H9 (cell line): ENCODE measurements at regions not wholly inside any gene's neighbourhood (a gene's known extent, or its start where the extent isn't known, plus 50 kb on each side); places are given as distances from the start of the nearest gene placed in this dataset.
A peak's percentile ranks its signal among the peaks of the same experiment; 100 is the strongest.

Experiments
- DNase-seq: peaks from one replicate; pipeline ENCODE4 v3.0.0-alpha.2; 2017
- H2AFZ ChIP-seq: one replicate; pipeline ENCODE4 v1.6.1; 2013; ENCODE audit warnings: mild to moderate bottlenecking, low read length, control low read depth, moderate library complexity
- H2AK5ac ChIP-seq: 2 replicates; pipeline ENCODE4 v1.6.1; 2013; ENCODE audit warnings: low read length, control low read depth, mixed read lengths; ENCODE audit not compliant: insufficient read length
- H2BK120ac ChIP-seq: one replicate; pipeline ENCODE4 v1.6.1; 2013; ENCODE audit warnings: low read depth, mild to moderate bottlenecking, low read length, control low read depth, inconsistent platforms; ENCODE audit not compliant: poor library complexity, severe bottlenecking
- H2BK12ac ChIP-seq: 2 replicates; pipeline ENCODE4 v1.6.1; 2013; ENCODE audit warnings: low read length, control low read depth, mixed read lengths, low read depth; ENCODE audit not compliant: insufficient read length
- H2BK15ac ChIP-seq: 2 replicates; pipeline ENCODE4 v1.6.1; 2013; ENCODE audit warnings: low read depth, low read length, control low read depth
- H2BK20ac ChIP-seq: one replicate; pipeline ENCODE4 v1.6.1; 2013; ENCODE audit warnings: low read depth, mild to moderate bottlenecking, low read length, control low read depth, inconsistent platforms; ENCODE audit not compliant: poor library complexity, severe bottlenecking
- H2BK5ac ChIP-seq: 2 replicates; pipeline ENCODE4 v1.6.1; 2013; ENCODE audit warnings: low read length, control low read depth, mixed read lengths; ENCODE audit not compliant: insufficient read length
- H3K14ac ChIP-seq: 2 replicates; pipeline ENCODE4 v1.6.1; 2013; ENCODE audit warnings: low read length, control low read depth; ENCODE audit not compliant: insufficient read depth
- H3K18ac ChIP-seq: 2 replicates; pipeline ENCODE4 v1.6.1; 2013; ENCODE audit warnings: low read depth, mild to moderate bottlenecking, mixed read lengths, low read length, control low read depth; ENCODE audit not compliant: insufficient read length
- H3K23ac ChIP-seq: 2 replicates; pipeline ENCODE4 v1.6.1; 2013; ENCODE audit warnings: low read length, control low read depth, mixed read lengths, low read depth; ENCODE audit not compliant: insufficient read length
- H3K23me2 ChIP-seq: 2 replicates; pipeline ENCODE4 v1.6.1; 2013; ENCODE audit warnings: low read depth, mild to moderate bottlenecking, mixed read lengths, low read length, control low read depth; ENCODE audit not compliant: insufficient read length, poor library complexity, severe bottlenecking
- H3K27ac ChIP-seq: 2 replicates; pipeline ENCODE4 v1.5.1; 2013; ENCODE audit warnings: low read length, control low read depth, mixed read lengths, low read depth; ENCODE audit not compliant: insufficient read length
- H3K27me3 ChIP-seq: 2 replicates; pipeline ENCODE4 v1.6.1; 2013; ENCODE audit warnings: low read length, control low read depth, inconsistent platforms; ENCODE audit not compliant: insufficient read depth
- H3K4ac ChIP-seq: 2 replicates; pipeline ENCODE4 v1.6.1; 2013; ENCODE audit warnings: low read depth, mild to moderate bottlenecking, control low read depth, inconsistent platforms, low read length, moderate library complexity
- H3K4me1 ChIP-seq: 2 replicates; pipeline ENCODE4 v1.6.1; 2013; ENCODE audit warnings: low read length, control low read depth, inconsistent platforms; ENCODE audit not compliant: insufficient read depth
- H3K4me2 ChIP-seq: 2 replicates; pipeline ENCODE4 v1.6.1; 2013; ENCODE audit warnings: low read length, control low read depth, mixed read lengths; ENCODE audit not compliant: insufficient read length, insufficient read depth
- H3K56ac ChIP-seq: 2 replicates; pipeline ENCODE4 v1.6.1; 2013; ENCODE audit warnings: low read depth, mild to moderate bottlenecking, mixed read lengths, low read length, control low read depth; ENCODE audit not compliant: insufficient read length
- H3K79me1 ChIP-seq: 2 replicates; pipeline ENCODE4 v1.6.1; 2013; ENCODE audit warnings: low read depth, mild to moderate bottlenecking, moderate library complexity, low read length, control low read depth, inconsistent platforms; ENCODE audit not compliant: insufficient read depth, poor library complexity, severe bottlenecking
- H3K79me2 ChIP-seq: 2 replicates; pipeline ENCODE4 v1.6.1; 2013; ENCODE audit warnings: low read length, control low read depth, inconsistent platforms; ENCODE audit not compliant: insufficient read depth
- H3K9ac ChIP-seq: 2 replicates; pipeline ENCODE4 v1.6.1; 2013; ENCODE audit warnings: low read length, control low read depth, mixed read lengths; ENCODE audit not compliant: insufficient read length; ENCODE audit errors: extremely low read depth
- H3K9me3 ChIP-seq: one replicate; pipeline ENCODE4 v1.6.1; 2013; ENCODE audit warnings: low read depth, low read length, inconsistent platforms; ENCODE audit not compliant: control insufficient read depth
- H3T11ph ChIP-seq: one replicate; pipeline ENCODE4 v1.6.1; 2013; ENCODE audit warnings: mild to moderate bottlenecking, low read length, control low read depth, inconsistent platforms
- H4K20me1 ChIP-seq: one replicate; pipeline ENCODE4 v1.6.1; 2013; ENCODE audit not compliant: control insufficient read depth, insufficient read length, insufficient read depth
- H4K5ac ChIP-seq: 2 replicates; pipeline ENCODE4 v1.6.1; 2013; ENCODE audit warnings: low read depth, mild to moderate bottlenecking, mixed read lengths, low read length, control low read depth; ENCODE audit not compliant: insufficient read length
- H4K8ac ChIP-seq: replicated peaks from 2 replicates; pipeline ENCODE4 v1.6.1; 2013; ENCODE audit warnings: low read length, control low read depth, mixed read lengths, low read depth; ENCODE audit not compliant: insufficient read length
- H4K91ac ChIP-seq: 2 replicates; pipeline ENCODE4 v1.6.1; 2013; ENCODE audit warnings: low read depth, mild to moderate bottlenecking, moderate library complexity, mixed read lengths, low read length, control low read depth; ENCODE audit not compliant: insufficient read length
- H3K27ac Mint-ChIP-seq, 3 experiments: 2 replicates in 2 of 3; 3 replicates in 1 of 3; pipeline ENCODE4 v1.8.0; 2020 to 2021; ENCODE audit warnings: mixed read lengths in 3 of 3, mild to moderate bottlenecking in 1 of 3, moderate library complexity in 1 of 3
- H3K27me3 Mint-ChIP-seq: 2 replicates; pipeline ENCODE4 v1.8.0; 2021; ENCODE audit warnings: low read depth, mild to moderate bottlenecking, moderate library complexity, mixed read lengths
- H3K36me3 Mint-ChIP-seq, 3 experiments: 2 replicates in 2 of 3; 3 replicates in 1 of 3; pipeline ENCODE4 v1.8.0; 2020 to 2021; ENCODE audit warnings: low read depth in 3 of 3, mixed read lengths in 3 of 3; ENCODE audit not compliant: insufficient read depth in 1 of 3
- H3K4me1 Mint-ChIP-seq, 2 experiments: 2 replicates each; pipeline ENCODE4 v1.8.0; 2020; ENCODE audit warnings: mixed read lengths in 2 of 2
- H3K4me3 Mint-ChIP-seq, 2 experiments: 2 replicates in 1 of 2; 3 replicates in 1 of 2; pipeline ENCODE4 v1.8.0; 2020 to 2021; ENCODE audit warnings: mild to moderate bottlenecking in 2 of 2, mixed read lengths in 2 of 2, moderate library complexity in 1 of 2
- H3K9me3 Mint-ChIP-seq, 2 experiments: 2 replicates in 1 of 2; 3 replicates in 1 of 2; pipeline ENCODE4 v1.8.0; 2020; ENCODE audit warnings: mild to moderate bottlenecking in 2 of 2, mixed read lengths in 2 of 2, moderate library complexity in 1 of 2
- WGBS: extraction: QIAGEN DNeasy Blood & Tissue Kit; methylation state at CpG from one replicate; pipeline ENCODE4 v1.1.7; 2013; ENCODE audit warnings: missing lambda C conversion rate, low lambda C conversion rate, mixed read lengths; ENCODE audit not compliant: insufficient read length; ENCODE audit errors: extremely low coverage; 5-methylcytosine and 5-hydroxymethylcytosine counted together
- TF ChIP-seq, protein P1 (sequence below): fragments of 200-600 bp; sonication (generic); conservative IDR thresholded peaks from 3 replicates; pipeline ENCODE4 v1.8.0; 2021; ENCODE audit warnings: antibody characterized with exemption, mild to moderate bottlenecking

- H3K18ac ChIP-seq = no peak overlapping the region
- no peaks in the 10 kb centered on the region for H3K79me1 ChIP-seq
- H3K27ac ChIP-seq = no peak overlapping the region
- no peaks in the 10 kb centered on the region for H3K9me3 ChIP-seq
- no peak for DNase-seq
- no peak overlapping the region for H4K8ac ChIP-seq
- no peak overlapping the region for H4K91ac ChIP-seq
- no peak overlapping the region for H3K9ac ChIP-seq
- H4K5ac ChIP-seq = no peak overlapping the region
- Mint-ChIP-seq H3K4me3 (peak overlapping the region; percentile 38 to 74), H3K4me1 (peaks cover 0 to 5% of the 10 kb centered on the region in 2 experiments; a peak in 2 of 4 replicates), H3K9me3 (peaks cover 7 to 8% of the 10 kb centered on the region in 2 experiments), H3K36me3 (no peaks in the 10 kb centered on the region), H3K27me3 (peaks cover 75% of the 10 kb centered on the region), H3K27ac (no peak overlapping the region)
- TF ChIP-seq, protein P1, sequence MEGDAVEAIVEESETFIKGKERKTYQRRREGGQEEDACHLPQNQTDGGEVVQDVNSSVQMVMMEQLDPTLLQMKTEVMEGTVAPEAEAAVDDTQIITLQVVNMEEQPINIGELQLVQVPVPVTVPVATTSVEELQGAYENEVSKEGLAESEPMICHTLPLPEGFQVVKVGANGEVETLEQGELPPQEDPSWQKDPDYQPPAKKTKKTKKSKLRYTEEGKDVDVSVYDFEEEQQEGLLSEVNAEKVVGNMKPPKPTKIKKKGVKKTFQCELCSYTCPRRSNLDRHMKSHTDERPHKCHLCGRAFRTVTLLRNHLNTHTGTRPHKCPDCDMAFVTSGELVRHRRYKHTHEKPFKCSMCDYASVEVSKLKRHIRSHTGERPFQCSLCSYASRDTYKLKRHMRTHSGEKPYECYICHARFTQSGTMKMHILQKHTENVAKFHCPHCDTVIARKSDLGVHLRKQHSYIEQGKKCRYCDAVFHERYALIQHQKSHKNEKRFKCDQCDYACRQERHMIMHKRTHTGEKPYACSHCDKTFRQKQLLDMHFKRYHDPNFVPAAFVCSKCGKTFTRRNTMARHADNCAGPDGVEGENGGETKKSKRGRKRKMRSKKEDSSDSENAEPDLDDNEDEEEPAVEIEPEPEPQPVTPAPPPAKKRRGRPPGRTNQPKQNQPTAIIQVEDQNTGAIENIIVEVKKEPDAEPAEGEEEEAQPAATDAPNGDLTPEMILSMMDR = no peak
- no peak overlapping the region for H3K4ac ChIP-seq
- H2BK120ac ChIP-seq = no peak overlapping the region
- no CpG with 5 or more reads among the region's 14 CpGs for WGBS
- no peak overlapping the region for H3T11ph ChIP-seq
- H3K14ac ChIP-seq = no peak overlapping the region
- no peaks in the 10 kb centered on the region for H3K4me1 ChIP-seq
- no peak overlapping the region for H2AFZ ChIP-seq
- H3K56ac ChIP-seq = no peak overlapping the region
- no peak overlapping the region for H3K23ac ChIP-seq
- H2BK5ac ChIP-seq = no peak overlapping the region
- H2BK15ac ChIP-seq = no peak overlapping the region
- peaks cover 5% of the 10 kb centered on the region; the same call in 1 of the 2 replicates for H3K27me3 ChIP-seq
- H3K4me2 ChIP-seq = no peak overlapping the region
- no peak overlapping the region for H2BK20ac ChIP-seq
- no peak overlapping the region for H2AK5ac ChIP-seq
- no peaks in the 10 kb centered on the region for H4K20me1 ChIP-seq
- no peaks in the 10 kb centered on the region for H3K79me2 ChIP-seq
- H2BK12ac ChIP-seq = no peak overlapping the region
- H3K23me2 ChIP-seq = peaks cover 3% of the 10 kb centered on the region
These were observed 66.4 kb upstream of the BHLHE23 start for GRCh38 chr20:63072991-63073737.
